Transverse colon (tissue), 4 donors: ENCODE measurements at regions not wholly inside any gene's neighbourhood (a gene's known extent, or its start where the extent isn't known, plus 50 kb on each side); places are given as distances from the start of the nearest gene placed in this dataset.
A peak's percentile ranks its signal among the peaks of the same experiment; 100 is the strongest.

Source experiments
- DNase-seq: peaks from one replicate; pipeline ENCODE4 v3.0.0-alpha.2; 2019
- H3K27ac ChIP-seq, 4 donors: fragments of 200-600 bp; sonication (generic); 2 replicates each; pipeline ENCODE4 v1.5.1; 2016 to 2018; ENCODE audit warnings: inconsistent platforms in 4 of 4
- H3K27me3 ChIP-seq: fragments of 200-600 bp; sonication (generic); 2 replicates; pipeline ENCODE4 v1.5.1; 2017; ENCODE audit warnings: inconsistent platforms
- H3K36me3 ChIP-seq, 4 donors: fragments of 200-600 bp; sonication (generic); 2 replicates each; pipeline ENCODE4 v1.5.1; 2017 to 2019; ENCODE audit warnings: inconsistent platforms in 4 of 4
- H3K4me1 ChIP-seq, 4 donors: fragments of 200-600 bp; sonication (generic); 2 replicates each; pipeline ENCODE4 v1.5.1; 2017 to 2020; ENCODE audit warnings: inconsistent platforms in 4 of 4
- H3K4me3 ChIP-seq, 4 donors: fragments of 200-600 bp; sonication (generic); 1 replicate in 1 of 4; 2 replicates in 3 of 4; pipeline versions ENCODE4 v1.5.1 to v1.6.1; 2017 to 2019; ENCODE audit warnings: inconsistent platforms in 4 of 4
- H3K9me3 ChIP-seq, 2 donors: fragments of 200-600 bp; sonication (generic); 2 replicates each; pipeline ENCODE4 v1.5.1; 2017 to 2019; ENCODE audit warnings: inconsistent platforms in 2 of 2
- CTCF ChIP-seq, 5 experiments: fragments of 200-600 bp in 3 of 5; fragments of 450-650 bp in 2 of 5; sonication (generic) in 3 of 5; IDR thresholded peaks; 1 replicate in 2 of 5; 2 replicates in 3 of 5; pipeline ENCODE4 v1.5.1; 2016 to 2017; ENCODE audit warnings: antibody characterized with exemption in 5 of 5, inconsistent platforms in 3 of 5, mild to moderate bottlenecking in 2 of 5, moderate library complexity in 1 of 5
- EP300 ChIP-seq: sonication (generic); formaldehyde crosslinking; IDR thresholded peaks from one replicate; pipeline ENCODE4 v1.6.1; 2017; ENCODE audit warnings: antibody characterized with exemption, low read depth
- POLR2A ChIP-seq: fragments of 450-650 bp; IDR thresholded peaks from one replicate; pipeline ENCODE4 v1.6.1; 2016; ENCODE audit warnings: antibody characterized with exemption, mild to moderate bottlenecking, moderate library complexity
- POLR2AphosphoS5 ChIP-seq, 3 donors: sonication (generic); formaldehyde crosslinking; IDR thresholded peaks; one replicate each; pipeline ENCODE4 v1.6.1; 2016; ENCODE audit warnings: antibody characterized with exemption in 3 of 3
- WGBS, 2 donors: methylation state at CpG; one replicate each; pipeline ENCODE4 v1.1.5; 2018; ENCODE audit warnings: low coverage in 1 of 2; 5-methylcytosine and 5-hydroxymethylcytosine counted together
- in situ Hi-C, 4 donors: fragments of 200-750 bp; cut with MboI; loops; one replicate each; pipeline versions ENCODE4 v1.15.0 to v1.15.1; 2017; ENCODE audit warnings: low sequenced_read_pairs in 3 of 4, low pct_ligation_motif_present in 1 of 4, low pct_unique_long_range_greater_than_20kb in 1 of 4
- intact Hi-C: fragments of 100-400 bp; cut with DNase I; formaldehyde crosslinking; loops from one replicate; pipeline ENCODE4 v1.15.1; 2023; ENCODE audit warnings: low total_unique reads

- 78% methylated on average over 3 of the region's 3 CpGs for WGBS, 2 donors
- no peak for DNase-seq
- in situ Hi-C loops = no loop called here
These were observed 182.6 kb upstream of the FZD8 start for GRCh38 chr10:35824704-35825103.

DNA sequence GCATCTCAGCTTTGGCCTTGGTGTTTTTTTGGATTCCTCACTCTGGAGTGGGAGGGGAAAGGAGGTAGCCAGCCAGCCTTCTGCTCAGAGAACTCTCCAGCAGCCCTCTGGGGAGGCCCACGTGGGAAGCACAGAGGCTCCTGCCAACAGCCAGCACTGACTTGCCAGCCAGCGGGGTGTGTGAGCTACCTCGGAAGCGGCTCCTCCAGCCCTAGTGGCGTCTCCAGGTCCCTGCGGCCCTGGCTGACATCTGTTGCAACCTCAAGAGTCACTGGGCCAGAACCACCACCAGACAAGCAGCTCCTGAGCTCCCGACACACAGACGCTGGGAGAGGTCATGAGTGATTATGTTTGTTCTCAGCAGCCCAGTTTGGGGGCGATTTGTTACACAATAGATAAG, 180.2 kb upstream of the FZD8 start:
- intact Hi-C loops (no loop called here), in situ Hi-C loops (no loop called here)
- Histone ChIP-seq H3K27ac (no peak overlapping the region), H3K36me3 (no peaks in the 10 kb centered on the region), H3K27me3 (no peaks in the 10 kb centered on the region), H3K4me1 (peaks cover 0 to 5% (median 0%) of the 10 kb centered on the region in 4 donors), H3K4me3 (no peak overlapping the region), H3K9me3 (no peaks in the 10 kb centered on the region)
- DNase-seq = peak; percentile 41
- WGBS, 2 donors = 39% methylated on average over 9 of the region's 9 CpGs; no CpG with 5 or more reads in 1 of the 2 donors
- TF ChIP-seq POLR2A (no peak), POLR2AphosphoS5 (IDR thresholded peaks at IDR 0.05) (no peak), CTCF (IDR thresholded peaks at IDR 0.05) (peak in 3 of 5 experiments; percentile 9 to 29 (median 17))

More at GRCh38 chr10:35824704-35825103, 182.6 kb upstream of the FZD8 start:
- Histone ChIP-seq H3K4me1 (peaks cover 0 to 5% (median 0%) of the 10 kb centered on the region in 4 donors), H3K27ac (no peak overlapping the region), H3K9me3 (no peaks in the 10 kb centered on the region), H3K27me3 (no peaks in the 10 kb centered on the region), H3K36me3 (no peaks in the 10 kb centered on the region), H3K4me3 (no peak overlapping the region)
- intact Hi-C loops = no loop called here
- no peak for TF ChIP-seq EP300
- no peak for TF ChIP-seq POLR2A
- no peak for TF ChIP-seq POLR2AphosphoS5 (IDR thresholded peaks at IDR 0.05)
- TF ChIP-seq CTCF (IDR thresholded peaks at IDR 0.05) = no peak

DNA sequence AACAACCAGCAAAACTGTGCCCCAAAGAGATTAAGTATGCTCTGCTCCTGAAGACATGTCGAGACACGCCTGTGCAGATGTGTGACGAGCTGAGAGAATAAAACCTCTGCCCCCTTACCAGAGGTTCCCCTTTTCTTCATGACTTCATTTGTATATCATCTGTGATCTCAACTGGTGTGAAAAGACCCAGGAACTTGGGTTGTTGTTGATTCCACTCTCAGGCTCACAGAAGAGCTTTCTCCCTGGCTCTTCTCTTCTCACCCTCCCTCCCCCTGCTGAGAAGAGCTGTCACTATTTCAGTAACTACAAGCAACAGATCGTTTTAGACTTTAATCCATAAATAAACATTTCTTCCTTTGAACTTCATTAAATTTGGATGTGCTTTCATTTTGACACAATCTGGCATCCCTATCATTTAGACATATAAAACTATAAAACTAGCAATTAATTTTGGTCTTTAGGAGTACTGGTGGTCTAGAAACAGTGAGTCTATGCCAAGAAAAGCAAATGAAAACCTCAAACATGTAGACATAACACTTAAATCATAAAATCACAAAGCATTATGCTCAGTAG, 179.3 kb upstream of the FZD8 start:
- WGBS, 2 donors = 51 to 63% methylated on average over 4 of the region's 4 CpGs
- H3K36me3 ChIP-seq = no peaks in the 10 kb centered on the region
- TF ChIP-seq CTCF (IDR thresholded peaks at IDR 0.05) = no peak
- no peak for TF ChIP-seq POLR2AphosphoS5 (IDR thresholded peaks at IDR 0.05)
- TF ChIP-seq EP300 = no peak
- TF ChIP-seq POLR2A = no peak
- in situ Hi-C loops = no loop called here
- no peaks in the 10 kb centered on the region for H3K27me3 ChIP-seq
- H3K4me1 ChIP-seq = peaks cover 0 to 5% (median 0%) of the 10 kb centered on the region in 4 donors
- H3K27ac ChIP-seq = no peak overlapping the region
- H3K4me3 ChIP-seq = no peak overlapping the region
- DNase-seq = no peak
- intact Hi-C loops = no loop called here
- no peaks in the 10 kb centered on the region for H3K9me3 ChIP-seq

- H3K27me3 ChIP-seq = no peaks in the 10 kb centered on the region
- no peak for DNase-seq
- in situ Hi-C loops = no loop called here
These were observed 177.6 kb upstream of the FZD8 start for GRCh38 chr10:35819736-35820135.

More at GRCh38 chr10:35819736-35820135, 177.6 kb upstream of the FZD8 start:
- peaks cover 0 to 5% (median 0%) of the 10 kb centered on the region in 4 donors for H3K4me1 ChIP-seq
- H3K36me3 ChIP-seq = no peaks in the 10 kb centered on the region
- no peaks in the 10 kb centered on the region for H3K9me3 ChIP-seq
- no peak for TF ChIP-seq POLR2AphosphoS5 (IDR thresholded peaks at IDR 0.05)
- TF ChIP-seq CTCF (IDR thresholded peaks at IDR 0.05) = no peak
- no peak for TF ChIP-seq EP300
- no peak for TF ChIP-seq POLR2A
- no peak overlapping the region for H3K27ac ChIP-seq
- 84 to 88% methylated on average over 5 of the region's 5 CpGs for WGBS, 2 donors
- no peak overlapping the region for H3K4me3 ChIP-seq
- intact Hi-C loops = no loop called here
